IMR-90 (cell line): ENCODE measurements at regions not wholly inside any gene's neighbourhood (a gene's known extent, or its start where the extent isn't known, plus 50 kb on each side); places are given as distances from the start of the nearest gene placed in this dataset.
A peak's percentile ranks its signal among the peaks of the same experiment; 100 is the strongest.

Source experiments
- ATAC-seq: fragments of 200-7000 bp; cut with Tn5 transposase; 2 replicates; pipeline ENCODE4 v1.9.1; 2020; ENCODE audit warnings: low read depth, mild to moderate bottlenecking, moderate library complexity
- BruUV-seq: library from RNA; stranded (reverse); fragments of 400-500 nt; replicated peaks from 2 replicates; lab custom pipeline; 2021; lab: Mats Ljungman, UMichigan
- CTCF ChIA-PET: fragments of 300-600 bp; formaldehyde crosslinking; extraction: SDS; loops from one replicate; lab custom pipeline; 2021; ENCODE audit warnings: antibody characterized with exemption; lab: Yijun Ruan, JAX
- POLR2A ChIA-PET: fragments of 300-600 bp; sonication (Branson Sonifier 250); formaldehyde crosslinking; loops from one replicate; lab custom pipeline; 2022; ENCODE audit warnings: antibody characterized with exemption; ENCODE audit not compliant: unreplicated experiment; lab: Charles Lee
- DNase-seq: peaks from one replicate; pipeline ENCODE4 v3.0.0; 2013
- H2AFZ ChIP-seq: replicated peaks from 2 replicates; pipeline ENCODE3; 2013; ENCODE audit warnings: low read length, mild to moderate bottlenecking; ENCODE audit not compliant: poor library complexity
- H2AK5ac ChIP-seq: 2 replicates; pipeline ENCODE4 v1.6.1; 2013; ENCODE audit warnings: low read depth, low read length, inconsistent platforms
- H2AK9ac ChIP-seq: replicated peaks from 2 replicates; pipeline ENCODE3; 2013; ENCODE audit warnings: mild to moderate bottlenecking, low read depth, low read length, moderate library complexity; ENCODE audit not compliant: poor library complexity
- H2BK120ac ChIP-seq: 2 replicates; pipeline ENCODE4 v1.6.1; 2013; ENCODE audit warnings: low read depth, low read length, inconsistent platforms
- H2BK15ac ChIP-seq: 3 replicates; pipeline ENCODE4 v1.6.1; 2013; ENCODE audit warnings: low read depth, low read length, inconsistent platforms
- H2BK20ac ChIP-seq: 2 replicates; pipeline ENCODE4 v1.6.1; 2013; ENCODE audit warnings: low read depth, mild to moderate bottlenecking, inconsistent platforms, low read length, moderate library complexity
- H2BK5ac ChIP-seq: 2 replicates; pipeline ENCODE4 v1.6.1; 2013; ENCODE audit warnings: mild to moderate bottlenecking, low read depth, low read length, inconsistent platforms; ENCODE audit not compliant: poor library complexity, severe bottlenecking
- H3K14ac ChIP-seq: replicated peaks from 2 replicates; pipeline ENCODE4 v1.6.1; 2013; ENCODE audit warnings: low read depth, low read length, inconsistent platforms
- H3K18ac ChIP-seq: 2 replicates; pipeline ENCODE4 v1.6.1; 2013; ENCODE audit warnings: low read depth, low read length, control low read depth
- H3K23ac ChIP-seq: 2 replicates; pipeline ENCODE4 v1.6.1; 2013; ENCODE audit warnings: low read depth, low read length, inconsistent platforms
- H3K27ac ChIP-seq: 2 replicates; pipeline ENCODE4 v1.5.1; 2013; ENCODE audit warnings: mild to moderate bottlenecking, control low read depth, low read length; ENCODE audit not compliant: insufficient read depth
- H3K27me3 ChIP-seq: 2 replicates; pipeline ENCODE4 v1.6.1; 2013; ENCODE audit warnings: low read length; ENCODE audit not compliant: control insufficient read depth, insufficient read depth
- H3K36me3 ChIP-seq: 2 replicates; pipeline ENCODE4 v1.6.1; 2013; ENCODE audit warnings: low read length, mixed read lengths; ENCODE audit not compliant: control insufficient read depth, insufficient read depth
- H3K4ac ChIP-seq: 2 replicates; pipeline ENCODE4 v1.6.1; 2013; ENCODE audit warnings: low read depth, low read length, inconsistent platforms
- H3K4me1 ChIP-seq: 2 replicates; pipeline ENCODE4 v1.6.1; 2013; ENCODE audit warnings: low read length, mixed read lengths; ENCODE audit not compliant: control insufficient read depth, insufficient read depth
- H3K4me2 ChIP-seq: 2 replicates; pipeline ENCODE4 v1.6.1; 2013; ENCODE audit warnings: low read depth, mild to moderate bottlenecking, control low read depth, low read length, moderate library complexity
- H3K4me3 ChIP-seq: 2 replicates; pipeline ENCODE4 v1.5.1; 2013; ENCODE audit warnings: low read depth, mild to moderate bottlenecking, control low read depth, low read length, moderate library complexity; ENCODE audit not compliant: insufficient read depth
- H3K56ac ChIP-seq: 2 replicates; pipeline ENCODE4 v1.6.1; 2013; ENCODE audit warnings: low read length, inconsistent platforms; ENCODE audit not compliant: insufficient read depth; ENCODE audit errors: extremely low read depth
- H3K79me1 ChIP-seq, 2 experiments: 2 replicates each; pipeline ENCODE4 v1.6.1; 2013; ENCODE audit warnings: low read length in 2 of 2, inconsistent platforms in 1 of 2, low read depth in 1 of 2
- H3K9ac ChIP-seq: 2 replicates; pipeline ENCODE4 v1.6.1; 2013; ENCODE audit warnings: low read depth, low read length, control low read depth
- H3K9me1 ChIP-seq: 2 replicates; pipeline ENCODE4 v1.6.1; 2013; ENCODE audit warnings: low read length, inconsistent platforms; ENCODE audit not compliant: insufficient read depth
- H3K9me3 ChIP-seq: 2 replicates; pipeline ENCODE4 v1.6.1; 2013; ENCODE audit warnings: low read length; ENCODE audit not compliant: control insufficient read depth, insufficient read depth
- H4K20me1 ChIP-seq: 2 replicates; pipeline ENCODE4 v1.6.1; 2013; ENCODE audit warnings: low read length, inconsistent platforms; ENCODE audit not compliant: insufficient read depth
- H4K5ac ChIP-seq: 2 replicates; pipeline ENCODE4 v1.6.1; 2013; ENCODE audit warnings: mild to moderate bottlenecking, low read depth, low read length, control low read depth
- H4K8ac ChIP-seq, 2 experiments: 2 replicates each; pipeline ENCODE4 v1.6.1; 2013; ENCODE audit warnings: low read depth in 2 of 2, low read length in 2 of 2, control low read depth in 1 of 2, inconsistent platforms in 1 of 2
- H4K91ac ChIP-seq: 2 replicates; pipeline ENCODE4 v1.6.1; 2013; ENCODE audit warnings: low read depth, low read length, inconsistent platforms; ENCODE audit not compliant: insufficient read depth
- CEBPB ChIP-seq: IDR thresholded peaks from 2 replicates; pipeline ENCODE4 v1.6.1; 2012; ENCODE audit warnings: low read depth, low read length, improper control_type of control experiment
- CHD1 ChIP-seq: IDR thresholded peaks from 2 replicates; pipeline ENCODE4 v1.6.1; 2012; ENCODE audit warnings: low read depth, low read length, improper control_type of control experiment
- CTCF ChIP-seq: conservative IDR thresholded peaks from 2 replicates; pipeline ENCODE4 v1.5.1; 2012; ENCODE audit warnings: mild to moderate bottlenecking, low read depth, low read length, improper control_type of control experiment
- RAD21 ChIP-seq: IDR thresholded peaks from 2 replicates; pipeline ENCODE4 v1.6.1; 2012; ENCODE audit warnings: low read length, improper control_type of control experiment
- RCOR1 ChIP-seq: IDR thresholded peaks from 2 replicates; pipeline ENCODE4 v1.6.1; 2012; ENCODE audit warnings: mild to moderate bottlenecking, low read length, improper control_type of control experiment; ENCODE audit not compliant: insufficient replicate concordance
- USF2 ChIP-seq: fragments of 150-350 bp; IDR thresholded peaks from 2 replicates; pipeline ENCODE4 v1.6.1; 2017; ENCODE audit warnings: mild to moderate bottlenecking, antibody characterized with exemption, low read length, low read depth
- WGBS, 2 experiments: methylation state at CpG; one replicate each; pipeline versions ENCODE4 v1.1.5 to v1.1.7; 2013; ENCODE audit warnings: missing lambda C conversion rate in 2 of 2; ENCODE audit not compliant: insufficient read length in 1 of 2; ENCODE audit errors: extremely low coverage in 2 of 2; 5-methylcytosine and 5-hydroxymethylcytosine counted together
- dilution Hi-C: fragments of 300-500 bp; cut with HindIII; formaldehyde crosslinking; loops from one replicate; pipeline ENCODE4 v1.14.3; 2018; ENCODE audit warnings: low sequenced_read_pairs; ENCODE audit not compliant: unreplicated experiment
- in situ Hi-C: fragments of 300-500 bp; cut with MboI; formaldehyde crosslinking; loops from 3 replicates; pipeline ENCODE4 v1.14.3; 2019; ENCODE audit warnings: low sequenced_read_pairs, inconsistent platforms, mixed read lengths
- intact Hi-C: fragments of 100-400 bp; cut with micrococcal nuclease; formaldehyde crosslinking; loops from 2 replicates; pipeline ENCODE4 v1.10.0; 2022

- dilution Hi-C loops, result no loop called here
- H3K4me1 ChIP-seq, result no peaks in the 10 kb centered on the region
- no peaks in the 10 kb centered on the region for H3K79me1 ChIP-seq
- H3K14ac ChIP-seq, result no peak overlapping the region
- no peaks in the 10 kb centered on the region for H3K9me1 ChIP-seq
- no peak overlapping the region for H3K4me2 ChIP-seq
- no CpG with 5 or more reads among the region's 5 CpGs for WGBS, 2 experiments
- DNase-seq, result no peak
- no peak overlapping the region for H4K8ac ChIP-seq
- H3K4ac ChIP-seq, result no peak overlapping the region
- no peak overlapping the region for H4K91ac ChIP-seq
- TF ChIP-seq CHD1 (no peak), CEBPB (peak; percentile 34), RAD21 (no peak), USF2 (no peak), CTCF (no peak), RCOR1 (no peak)
- in situ Hi-C loops, result no loop called here
- H4K5ac ChIP-seq, result no peak overlapping the region
- no peak overlapping the region for H2BK5ac ChIP-seq
- H3K9ac ChIP-seq, result no peak overlapping the region
- no peak overlapping the region for H3K4me3 ChIP-seq
- H3K23ac ChIP-seq, result no peak overlapping the region
- no peak overlapping the region for H2AK9ac ChIP-seq
- POLR2A ChIA-PET, result no interaction called here
- no TSS peak for BruUV-seq
- peaks cover 39% of the 10 kb centered on the region for H3K27me3 ChIP-seq
- no peak overlapping the region for H2BK15ac ChIP-seq
- no peak overlapping the region for H2BK20ac ChIP-seq
- H4K20me1 ChIP-seq, result no peaks in the 10 kb centered on the region
- H2AFZ ChIP-seq, result no peak overlapping the region
- H3K9me3 ChIP-seq, result 0 out of 2 replicates have a peak, but pooled peaks cover 2% of the 10 kb centered on the region
- no peak overlapping the region for H3K56ac ChIP-seq
- H2AK5ac ChIP-seq, result no peak overlapping the region
- CTCF ChIA-PET, result no interaction called here
- intact Hi-C loops, result no loop called here
- no peak overlapping the region for H3K27ac ChIP-seq
- H3K18ac ChIP-seq, result no peak overlapping the region
- no peak overlapping the region for H2BK120ac ChIP-seq
- H3K36me3 ChIP-seq, result no peaks in the 10 kb centered on the region
- no peak for ATAC-seq
These were observed 259.7 kb downstream of the CDCA7 start for GRCh38 chr2:173614265-173614930.
